Mesothelial cell of epicardium (in vitro differentiated cells): ENCODE measurements at regions not wholly inside any gene's neighbourhood (a gene's known extent, or its start where the extent isn't known, plus 50 kb on each side); places are given as distances from the start of the nearest gene placed in this dataset.
"Not testable (repeated sequence)": the region's sequence is repeated elsewhere in the genome, so short reads cannot be mapped to it uniquely, and the experiment has no call there.

Source experiments
- DNase-seq, 2 experiments: peaks; one replicate each; pipeline ENCODE4 v3.0.0; 2021; ENCODE audit warnings: low spot score in 2 of 2; ENCODE audit not compliant: unreplicated experiment in 2 of 2
- H3K27ac Mint-ChIP-seq: 2 replicates; pipeline ENCODE4 v1.8.0; 2021; ENCODE audit warnings: mixed read lengths
- H3K27me3 Mint-ChIP-seq: 2 replicates; pipeline ENCODE4 v1.8.0; 2021; ENCODE audit warnings: low read depth, mixed read lengths
- H3K36me3 Mint-ChIP-seq: 2 replicates; pipeline ENCODE4 v1.8.0; 2021; ENCODE audit warnings: mixed read lengths
- H3K4me1 Mint-ChIP-seq: 2 replicates; pipeline ENCODE4 v1.8.0; 2021; ENCODE audit warnings: mixed read lengths
- H3K4me3 Mint-ChIP-seq: 2 replicates; pipeline ENCODE4 v1.8.0; 2021; ENCODE audit warnings: mild to moderate bottlenecking, moderate library complexity, mixed read lengths
- H3K9me3 Mint-ChIP-seq: 2 replicates; pipeline ENCODE4 v1.8.0; 2021; ENCODE audit warnings: mixed read lengths
- CTCF ChIP-seq: fragments of 200-600 bp; sonication (generic); IDR thresholded peaks from one replicate; pipeline ENCODE4 v1.5.0; 2021; ENCODE audit warnings: antibody characterized with exemption; ENCODE audit not compliant: unreplicated experiment

GRCh38 chr4:3607690-3608552 lies 75.7 kb upstream of the LRPAP1 start:
- no peaks in the 10 kb centered on the region for H3K27me3 Mint-ChIP-seq
- H3K36me3 Mint-ChIP-seq: no peaks in the 10 kb centered on the region
- TF ChIP-seq CTCF: no peak
- no peak overlapping the region for H3K4me3 Mint-ChIP-seq
- peaks cover 4% of the 10 kb centered on the region for H3K9me3 Mint-ChIP-seq
- no peak overlapping the region for H3K27ac Mint-ChIP-seq
- H3K4me1 Mint-ChIP-seq: peaks cover 15% of the 10 kb centered on the region
- no peak for DNase-seq

GRCh38 chr4:3606850-3607249 lies 74.6 kb upstream of the LRPAP1 start:
- not testable (repeated sequence) for H3K4me3 Mint-ChIP-seq, H3K9me3 Mint-ChIP-seq
- peaks cover 13% of the 10 kb centered on the region for H3K4me1 Mint-ChIP-seq

DNA sequence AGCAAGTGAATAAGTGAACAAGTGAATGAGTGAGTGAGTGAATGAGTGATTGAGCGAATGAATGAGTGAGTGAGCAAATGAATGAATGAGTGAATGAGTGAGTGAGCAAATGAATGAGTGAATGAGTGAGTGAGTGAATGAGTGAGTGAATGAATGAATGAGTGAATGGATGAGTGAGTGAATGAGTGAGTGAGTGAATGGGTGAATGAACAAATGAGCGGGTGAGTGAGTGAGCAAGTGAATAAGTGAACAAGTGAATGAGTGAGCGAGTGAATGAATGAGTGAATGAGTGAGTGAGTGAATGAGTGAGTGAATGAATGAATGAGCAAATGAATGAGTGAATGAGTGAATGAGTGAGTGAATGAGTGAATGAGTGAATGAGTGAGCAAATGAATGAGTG lies 74.0 kb upstream of the LRPAP1 start:
- H3K4me3 Mint-ChIP-seq, H3K4me1 Mint-ChIP-seq: not testable (repeated sequence)

More at GRCh38 chr4:3606850-3607249, 74.6 kb upstream of the LRPAP1 start:
- H3K27ac Mint-ChIP-seq, DNase-seq, H3K27me3 Mint-ChIP-seq, H3K36me3 Mint-ChIP-seq: not testable (repeated sequence)

DNA sequence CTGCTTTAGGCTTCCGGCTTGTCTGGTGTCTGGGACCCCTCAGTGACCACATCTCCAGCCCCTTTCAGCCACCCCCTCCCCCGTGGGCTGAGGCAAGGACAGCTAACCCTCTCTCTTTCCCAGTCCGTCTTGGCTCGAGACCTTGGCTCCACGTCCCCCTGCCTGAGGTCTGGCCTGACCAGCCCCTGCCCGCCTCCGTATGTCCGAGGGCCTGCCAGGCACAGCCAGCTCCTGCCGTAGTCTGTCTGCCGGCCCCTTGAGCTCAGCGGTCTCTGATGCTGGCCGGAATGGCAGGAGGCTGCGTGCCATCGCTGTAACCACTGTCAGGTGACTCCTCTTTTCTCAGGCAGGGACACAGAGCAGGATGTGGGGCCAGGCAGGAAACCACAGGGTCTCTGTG lies 73.3 kb upstream of the LRPAP1 start:
- no peak overlapping the region for H3K27ac Mint-ChIP-seq
- peaks cover 5% of the 10 kb centered on the region for H3K27me3 Mint-ChIP-seq
- H3K9me3 Mint-ChIP-seq: peaks cover 4% of the 10 kb centered on the region
- H3K36me3 Mint-ChIP-seq: no peaks in the 10 kb centered on the region
- peaks cover 9% of the 10 kb centered on the region for H3K4me1 Mint-ChIP-seq
- no peak for DNase-seq
- no peak for TF ChIP-seq CTCF
- no peak overlapping the region for H3K4me3 Mint-ChIP-seq

More for the DNA sequence above, 74.0 kb upstream of the LRPAP1 start:
- not testable (repeated sequence) for H3K9me3 Mint-ChIP-seq, H3K27me3 Mint-ChIP-seq, DNase-seq, H3K27ac Mint-ChIP-seq, H3K36me3 Mint-ChIP-seq

GRCh38 chr4:3602886-3603645 lies 70.8 kb upstream of the LRPAP1 start:
- H3K4me3 Mint-ChIP-seq, H3K27ac Mint-ChIP-seq, H3K4me1 Mint-ChIP-seq, H3K27me3 Mint-ChIP-seq, H3K36me3 Mint-ChIP-seq, H3K9me3 Mint-ChIP-seq, DNase-seq: not testable (repeated sequence)

GRCh38 chr4:3601992-3602391 lies 69.8 kb upstream of the LRPAP1 start:
- H3K9me3 Mint-ChIP-seq: peaks cover 4% of the 10 kb centered on the region

GRCh38 chr4:3601108-3601690 lies 69.0 kb upstream of the LRPAP1 start:
- not testable (repeated sequence) for H3K4me3 Mint-ChIP-seq, H3K4me1 Mint-ChIP-seq, H3K27ac Mint-ChIP-seq, H3K36me3 Mint-ChIP-seq, H3K9me3 Mint-ChIP-seq, DNase-seq, H3K27me3 Mint-ChIP-seq

More at GRCh38 chr4:3601992-3602391, 69.8 kb upstream of the LRPAP1 start:
- peaks cover 5% of the 10 kb centered on the region for H3K27me3 Mint-ChIP-seq
- H3K36me3 Mint-ChIP-seq: no peaks in the 10 kb centered on the region
- TF ChIP-seq CTCF: no peak
- H3K27ac Mint-ChIP-seq: no peak overlapping the region
- no peak for DNase-seq
- no peak overlapping the region for H3K4me3 Mint-ChIP-seq
- no peaks in the 10 kb centered on the region for H3K4me1 Mint-ChIP-seq
